Hematopoietic multipotent progenitor cell treated with erythropoietin and hydrocortisone succinate and interleukin-3 and kit ligand, for 17 days (in vitro differentiated cells): ENCODE measurements at regions not wholly inside any gene's neighbourhood (a gene's known extent, or its start where the extent isn't known, plus 50 kb on each side); places are given as distances from the start of the nearest gene placed in this dataset.

Experiments used
- DNase-seq: peaks from one replicate; pipeline ENCODE4 v3.0.0-alpha.2; 2015; ENCODE audit warnings: low spot score

DNA sequence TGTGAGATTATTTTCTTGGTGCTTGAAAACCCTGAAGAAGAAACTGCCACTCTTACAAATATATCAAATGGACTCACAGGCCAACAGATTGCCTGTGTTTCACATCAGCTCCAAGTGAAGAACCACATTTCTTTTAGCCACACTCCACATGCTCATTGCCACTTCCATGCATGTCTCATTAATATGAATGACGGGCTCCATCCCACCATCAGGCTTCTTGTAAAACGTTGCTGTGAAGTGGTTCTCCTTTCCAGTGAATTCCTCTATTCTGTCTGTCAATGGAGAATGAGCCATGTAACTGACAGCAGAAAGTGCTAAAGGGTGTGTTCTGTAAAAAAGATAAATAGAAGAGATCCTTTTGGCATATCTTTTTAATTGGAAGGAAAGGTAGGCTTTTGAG is 188.2 kb upstream of the RMST start:
- no peak for DNase-seq

DNA sequence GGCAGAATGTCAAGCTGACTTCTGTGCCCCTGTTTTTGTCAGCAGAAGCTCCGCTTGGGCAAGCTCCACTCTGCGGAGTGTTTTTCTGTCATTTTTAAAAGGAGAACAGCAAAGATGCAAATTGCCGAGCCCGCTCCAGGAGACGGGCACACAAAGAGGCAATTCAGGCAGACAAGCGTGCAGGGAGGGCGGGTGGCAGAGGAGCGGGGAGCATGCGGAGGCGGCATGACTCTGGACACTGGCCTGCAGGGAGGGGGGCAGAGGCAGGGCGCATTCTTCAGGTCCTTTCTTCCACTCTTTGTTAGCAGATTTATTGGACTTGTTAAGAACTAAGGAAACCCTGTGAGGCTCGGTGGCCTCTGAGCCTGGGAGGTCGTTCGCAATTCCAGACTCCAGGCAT is 187.3 kb upstream of the RMST start:
- no peak for DNase-seq

DNA sequence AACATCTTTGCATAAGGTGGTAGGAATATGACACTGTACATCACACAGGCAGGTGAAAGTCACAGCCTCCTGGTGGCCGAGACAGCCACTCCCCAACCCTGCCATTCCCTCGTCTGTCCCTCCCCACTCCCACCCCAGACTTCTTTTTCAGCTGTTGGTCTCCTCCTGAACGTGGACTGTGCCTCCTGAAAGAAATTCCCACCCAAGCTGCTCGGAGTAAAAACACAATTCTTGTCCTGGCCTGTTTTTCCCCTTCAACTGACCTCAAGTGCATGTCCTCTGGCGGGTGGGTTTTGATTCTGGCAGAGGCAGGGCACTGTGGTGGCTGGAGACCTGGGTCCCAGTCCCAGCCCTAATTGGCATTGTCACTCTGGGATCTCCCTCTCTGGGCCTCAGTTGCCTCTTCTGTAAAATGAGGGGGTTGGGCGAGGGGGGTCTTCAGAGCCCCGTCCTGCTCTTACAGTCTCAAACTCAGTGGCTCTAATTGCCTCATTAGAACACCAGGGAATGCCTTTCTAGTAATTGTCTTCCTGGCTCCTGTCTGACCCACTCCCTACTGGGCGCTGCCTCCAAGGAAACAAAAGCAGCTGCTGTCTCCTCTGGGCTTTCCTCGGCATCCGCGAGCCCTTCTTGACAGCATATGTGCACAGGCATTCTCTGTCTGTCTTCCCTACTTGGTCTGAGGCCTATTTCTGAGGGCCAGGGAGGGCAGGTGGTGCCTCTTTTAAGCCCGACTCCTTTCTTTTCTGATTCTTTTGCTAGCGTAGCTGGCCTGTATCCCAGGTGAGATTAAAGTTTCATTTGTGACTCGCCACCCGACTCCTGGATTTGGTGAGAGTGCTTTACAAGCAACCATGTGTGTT is 186.6 kb upstream of the RMST start:
- no peak for DNase-seq

DNA sequence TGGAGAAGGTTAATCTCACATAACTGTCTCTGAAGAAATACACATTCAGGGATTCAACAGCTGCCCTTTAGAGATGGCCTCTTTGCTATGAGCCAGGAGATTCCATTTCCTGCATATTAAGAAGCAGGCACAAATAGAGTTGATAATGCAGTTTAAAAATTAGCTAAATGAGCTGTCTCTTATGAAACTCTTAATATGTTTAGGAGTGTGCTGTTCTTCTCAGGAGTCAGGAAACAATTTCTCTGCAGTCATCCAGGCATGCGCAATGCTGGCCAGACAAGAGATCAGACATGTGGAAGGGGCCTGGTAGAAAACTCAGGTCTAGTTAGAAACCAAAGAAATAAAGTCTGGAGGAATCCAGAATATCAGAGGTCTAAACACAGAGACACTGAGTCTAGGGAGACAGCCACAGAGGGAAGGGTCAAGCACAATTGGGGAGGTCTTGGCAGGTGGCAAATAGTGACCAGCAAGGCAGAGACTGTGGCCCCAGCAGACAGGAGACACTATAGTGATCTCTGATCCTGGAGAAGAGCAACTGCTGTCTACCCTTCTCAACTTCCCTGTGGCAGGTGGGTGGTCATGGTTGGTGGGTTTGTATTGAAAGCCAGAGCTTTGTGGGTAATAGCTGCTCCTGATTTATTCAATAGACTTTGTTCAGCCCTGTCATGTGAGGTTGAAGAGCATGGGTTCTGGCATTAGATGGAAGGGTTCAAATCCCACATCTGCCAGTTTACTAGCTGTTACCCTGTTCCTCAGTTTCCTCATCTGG is 185.8 kb upstream of the RMST start:
- no peak for DNase-seq

DNA sequence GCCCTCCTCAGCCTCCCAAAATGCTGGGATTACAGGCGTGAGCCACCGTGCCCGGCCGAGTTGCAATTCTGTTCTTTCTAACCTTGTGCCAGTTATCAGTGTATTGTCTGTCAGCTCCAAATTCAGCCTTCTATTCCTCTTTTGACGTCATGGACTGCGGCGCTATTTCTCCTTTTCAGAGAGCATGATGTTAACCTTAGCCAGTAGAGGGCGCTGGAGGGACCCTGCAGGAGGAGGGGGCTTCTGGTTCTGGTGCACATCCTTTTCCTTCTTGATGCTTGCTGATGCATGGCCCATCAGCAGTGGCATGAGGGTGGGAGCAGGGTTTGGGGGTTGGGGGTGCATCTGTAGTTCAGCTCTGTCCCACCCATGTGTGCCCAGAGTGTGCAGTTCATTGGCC is 179.3 kb upstream of the RMST start:
- no peak for DNase-seq

DNA sequence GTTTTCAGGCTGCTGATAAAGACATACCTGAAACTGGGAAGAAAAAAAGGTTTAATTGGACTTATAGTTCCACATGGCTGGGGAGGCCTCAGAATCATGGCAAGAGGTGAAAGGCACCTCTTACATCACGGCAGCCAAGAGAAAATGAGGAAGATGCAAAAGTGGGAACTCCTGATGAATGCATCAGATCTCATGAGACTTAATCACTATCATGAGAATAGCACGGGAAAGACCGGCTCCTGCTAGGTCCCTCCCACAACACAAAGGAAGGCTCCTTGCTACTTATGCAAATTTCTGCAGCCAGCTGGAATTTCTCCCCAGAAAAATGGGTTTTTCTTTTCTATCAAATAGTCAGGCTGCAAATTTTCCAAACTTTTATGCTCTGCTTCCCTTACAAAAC is 174.1 kb upstream of the RMST start:
- no peak for DNase-seq

DNA sequence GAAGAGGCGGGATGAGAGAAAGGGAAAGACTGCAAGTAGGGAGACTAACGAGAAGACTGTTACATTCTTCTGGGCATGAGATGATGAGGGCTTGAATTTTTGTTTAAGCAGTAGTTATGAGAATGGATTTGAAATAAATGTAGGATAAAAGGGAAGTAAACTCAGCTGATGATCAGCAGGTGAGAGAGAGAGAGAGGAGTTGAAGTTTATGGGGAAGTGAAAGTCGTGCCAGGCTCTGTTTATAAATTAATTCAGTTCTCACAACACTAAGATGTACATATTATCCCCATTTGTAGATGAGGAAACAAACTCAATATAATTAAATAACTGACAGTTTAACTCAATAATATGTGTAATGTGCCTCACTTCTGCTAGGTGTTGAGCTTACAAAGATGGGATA is 170.0 kb upstream of the RMST start:
- DNase-seq: no peak

DNA sequence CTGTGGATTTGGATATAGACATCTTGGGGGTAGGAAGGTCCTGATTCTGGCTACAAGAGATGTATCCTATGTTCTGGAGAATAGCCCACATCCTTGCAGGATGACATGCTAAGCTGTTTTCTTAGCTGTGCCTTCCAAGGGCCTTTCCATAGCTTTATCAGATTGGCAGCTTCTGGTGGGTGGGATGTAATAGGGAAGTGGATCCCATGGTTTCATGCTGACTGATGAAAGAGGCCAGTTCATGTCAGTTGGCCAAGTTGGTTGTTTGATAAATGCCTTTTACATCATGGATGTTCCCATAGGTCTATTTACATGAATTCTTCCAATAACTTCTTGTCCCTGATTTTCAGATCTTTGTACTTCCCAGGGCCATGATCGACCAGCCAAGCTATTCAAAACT is 169.1 kb upstream of the RMST start:
- no peak for DNase-seq

DNA sequence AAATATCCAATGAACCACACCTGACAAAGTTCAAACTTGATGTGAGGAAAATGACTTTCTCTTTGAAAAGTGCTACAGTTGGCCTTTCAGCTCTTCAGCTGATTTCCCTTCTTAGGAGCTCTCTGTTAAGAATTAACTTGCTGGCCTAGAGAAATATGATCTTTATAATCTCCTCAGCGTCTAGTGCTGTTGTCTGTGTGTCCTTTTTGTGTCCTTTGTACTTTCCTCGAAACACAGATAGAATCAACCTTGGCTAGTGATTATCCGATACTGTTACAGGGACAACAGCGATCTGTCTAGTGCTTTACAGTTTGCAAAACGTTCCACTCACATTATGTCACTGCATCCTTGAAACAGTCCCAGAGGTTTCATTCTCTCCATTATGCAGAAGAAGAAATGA is 162.8 kb upstream of the RMST start:
- no peak for DNase-seq

DNA sequence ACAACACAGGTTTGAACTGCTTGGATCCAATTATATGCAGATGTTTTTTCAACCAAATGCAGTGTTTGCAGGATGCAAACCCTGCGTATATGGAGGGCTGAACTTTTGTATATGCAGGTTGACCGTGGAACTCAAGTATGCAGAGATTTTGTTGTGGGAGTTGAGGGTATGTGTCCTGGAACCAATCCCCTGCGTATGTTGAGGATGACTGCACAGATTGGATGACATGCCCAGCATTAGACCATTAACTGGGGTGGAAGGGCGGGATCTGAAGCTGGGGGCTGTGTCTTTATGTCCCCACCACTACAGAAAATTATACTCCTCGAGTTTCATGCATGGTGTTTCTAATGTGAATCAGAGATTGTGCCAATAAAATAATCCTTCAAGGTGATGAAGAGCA is 162.2 kb upstream of the RMST start:
- no peak for DNase-seq

DNA sequence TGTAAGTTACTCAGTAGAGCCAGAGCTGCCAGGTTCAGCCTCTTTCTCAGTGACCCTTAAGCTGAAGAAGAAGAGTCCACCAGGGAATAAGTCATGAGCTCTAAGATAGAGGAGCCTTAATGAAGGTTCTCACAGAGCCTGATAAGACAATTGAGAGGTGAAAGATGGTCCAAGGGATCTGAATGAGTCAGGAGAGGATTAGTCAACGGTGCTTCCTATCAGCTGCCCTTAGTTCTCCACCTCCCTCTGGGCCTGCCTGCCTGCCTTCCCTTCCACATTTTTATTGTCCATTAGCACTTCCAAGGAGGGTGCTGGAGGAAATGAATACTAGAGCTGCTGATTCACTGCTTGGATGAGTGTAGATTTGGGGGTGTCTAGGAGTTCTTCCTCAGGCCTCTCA is 161.7 kb upstream of the RMST start:
- no peak for DNase-seq

DNA sequence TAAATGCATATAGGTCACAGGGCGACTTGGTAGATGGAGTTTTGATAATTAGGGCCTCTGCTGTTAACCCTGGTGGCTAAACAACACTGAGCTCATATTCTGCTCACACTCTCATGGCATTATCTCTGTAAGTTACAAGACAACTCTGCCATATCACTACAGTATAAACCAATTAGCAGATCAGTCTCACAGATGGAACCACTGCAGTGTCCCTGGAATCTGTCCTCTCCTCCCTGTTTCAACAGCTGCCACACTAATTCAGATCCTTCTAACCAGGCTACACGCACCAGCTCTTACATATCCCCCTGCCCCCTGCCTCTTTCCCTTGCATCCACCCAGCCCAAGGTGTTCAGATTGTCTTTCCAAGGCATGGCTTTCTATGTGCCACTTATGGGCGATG is 161.0 kb upstream of the RMST start:
- DNase-seq: no peak

DNA sequence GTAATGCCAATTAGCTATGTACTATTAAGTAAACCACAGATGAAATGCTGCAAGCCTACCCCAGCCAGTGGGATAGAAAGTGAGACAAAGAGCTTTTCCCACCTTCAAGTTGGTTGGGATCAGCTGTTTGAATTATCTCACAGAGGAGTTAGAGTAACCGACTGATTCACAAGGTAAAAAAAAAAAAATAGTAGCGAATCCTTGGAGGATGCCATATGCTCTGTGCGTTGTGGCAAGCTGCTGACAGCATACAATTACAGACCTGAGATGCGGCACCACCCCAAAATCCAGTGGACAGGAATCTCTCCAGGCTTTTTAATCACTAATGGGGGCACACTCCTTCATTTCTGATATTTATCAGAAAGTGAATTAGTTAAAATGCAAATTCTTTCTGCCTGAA is 157.0 kb upstream of the RMST start:
- no peak for DNase-seq

DNA sequence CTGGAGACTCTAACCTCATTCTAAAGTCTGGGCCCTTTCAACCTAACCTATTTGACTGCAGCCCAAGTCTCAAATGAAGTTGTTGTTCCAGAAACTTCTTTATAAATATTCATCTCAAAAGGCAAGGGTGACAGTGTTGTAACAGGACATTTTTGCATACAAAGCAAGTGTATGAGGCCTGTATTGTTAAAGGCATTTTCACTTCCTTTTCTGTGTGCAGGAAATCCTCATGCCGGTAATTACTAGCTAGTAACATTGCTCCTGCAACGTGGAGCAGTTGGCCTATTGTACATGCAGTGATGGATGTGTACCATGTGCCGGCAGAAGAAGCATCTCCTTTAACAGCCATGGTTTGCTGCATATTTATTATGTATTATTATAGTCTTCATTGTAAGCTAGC is 156.5 kb upstream of the RMST start:
- no peak for DNase-seq

DNA sequence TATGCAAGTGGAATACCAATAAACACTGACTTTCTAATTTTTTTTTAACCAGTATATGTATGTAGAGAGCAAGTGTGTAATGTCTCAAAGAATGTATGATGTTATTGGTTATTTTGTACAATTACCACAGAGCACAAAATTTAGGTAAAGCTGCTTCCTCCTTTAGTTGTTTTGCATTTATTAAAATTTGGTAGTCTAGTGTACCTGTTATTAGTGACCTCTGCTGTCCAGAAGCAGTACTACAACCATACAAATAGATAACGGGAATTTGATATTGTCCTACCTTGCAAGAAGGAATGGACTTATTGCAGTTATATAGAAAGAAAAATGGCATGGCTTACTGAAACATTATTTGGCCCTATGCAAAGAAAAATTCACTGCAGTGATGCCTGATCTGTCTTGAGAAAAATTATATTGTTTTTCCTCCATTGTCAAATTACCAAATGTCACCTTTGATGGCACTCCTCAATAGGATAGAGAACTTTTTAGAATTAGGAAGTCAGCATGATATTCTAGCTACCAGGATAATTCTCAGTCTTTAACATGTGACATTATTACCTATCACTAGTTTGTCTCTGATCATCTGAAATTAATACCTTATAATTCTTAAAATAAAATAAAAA is 153.9 kb upstream of the RMST start:
- DNase-seq: peak; percentile 63

DNA sequence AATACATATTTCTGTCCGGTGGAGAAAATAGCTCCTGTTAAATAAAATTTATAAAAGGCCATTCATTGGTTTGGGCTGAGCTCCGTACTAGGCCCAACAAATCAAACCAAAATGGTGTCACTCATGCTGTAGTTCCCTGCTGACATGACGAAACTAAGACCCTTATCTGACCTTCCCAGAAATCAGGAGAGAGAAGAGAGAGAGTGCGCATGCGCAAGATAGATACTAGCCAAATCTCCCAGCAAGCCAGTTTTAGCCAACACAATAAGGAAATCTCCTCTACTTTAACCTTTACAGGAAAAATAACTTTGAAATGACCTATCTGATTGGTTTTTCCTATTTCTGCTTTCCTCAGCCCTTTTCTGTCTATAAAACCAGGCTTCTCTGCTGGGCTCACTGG is 152.7 kb upstream of the RMST start:
- DNase-seq: no peak

DNA sequence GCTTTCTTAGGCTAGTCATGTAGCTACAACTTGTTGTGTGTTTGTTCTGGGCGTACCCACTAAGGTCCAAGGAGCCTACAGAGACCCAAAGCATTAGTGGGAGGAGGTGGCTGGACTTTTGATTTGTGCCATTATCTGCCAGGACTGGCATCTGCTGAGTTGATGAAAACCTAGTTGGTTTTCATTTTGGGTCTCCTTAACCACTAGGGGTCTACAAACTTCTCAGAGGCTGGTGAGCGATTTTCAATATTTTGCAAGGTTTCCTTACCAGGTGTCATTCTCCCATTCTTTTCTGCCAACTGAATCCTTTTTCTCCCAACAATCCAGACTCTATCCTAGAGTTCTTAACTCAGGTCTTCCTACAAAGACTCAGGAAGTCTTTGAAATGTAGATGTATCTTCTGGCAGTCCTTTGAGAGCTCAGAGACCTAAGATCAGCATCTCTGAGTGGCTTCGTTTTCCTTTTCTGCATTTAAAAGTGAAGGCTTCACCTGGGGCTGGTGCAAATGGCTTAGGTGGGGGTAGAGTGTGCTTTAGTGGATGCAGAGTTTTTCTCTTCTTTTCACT is 150.0 kb upstream of the RMST start:
- no peak for DNase-seq

DNA sequence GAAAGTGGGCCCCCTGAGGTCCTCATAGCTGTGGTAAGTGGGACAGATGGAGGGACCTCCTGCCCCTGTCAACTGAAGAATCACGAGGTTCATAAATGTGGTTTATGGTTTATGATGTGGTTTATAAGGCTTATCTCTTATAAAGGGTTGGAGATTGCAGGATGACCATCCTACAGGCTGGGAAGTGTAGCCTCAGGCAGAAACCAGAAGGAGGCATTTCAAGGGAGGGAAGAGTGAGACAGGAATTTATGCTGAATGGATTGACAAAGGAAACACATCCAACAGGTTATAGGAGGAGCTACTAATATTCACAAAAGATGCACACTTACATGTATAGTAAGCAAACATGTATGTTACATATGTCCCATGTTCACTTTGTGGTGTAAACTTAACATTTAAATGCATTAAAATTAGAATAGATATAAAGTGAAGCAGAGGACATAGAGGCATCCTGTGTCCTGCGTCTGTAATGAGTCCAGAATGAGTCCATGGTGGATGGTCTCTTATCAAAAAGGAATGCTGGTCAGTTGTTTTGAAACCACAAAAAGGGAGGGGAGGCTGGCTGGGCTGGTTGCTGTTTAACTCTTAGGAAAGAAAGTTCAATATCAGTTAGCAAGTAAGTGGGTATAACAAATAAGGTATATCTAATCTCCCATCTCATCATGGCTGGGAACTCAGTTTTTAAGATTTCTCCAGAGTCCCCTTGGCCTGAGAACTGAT is 149.0 kb upstream of the RMST start:
- no peak for DNase-seq

DNA sequence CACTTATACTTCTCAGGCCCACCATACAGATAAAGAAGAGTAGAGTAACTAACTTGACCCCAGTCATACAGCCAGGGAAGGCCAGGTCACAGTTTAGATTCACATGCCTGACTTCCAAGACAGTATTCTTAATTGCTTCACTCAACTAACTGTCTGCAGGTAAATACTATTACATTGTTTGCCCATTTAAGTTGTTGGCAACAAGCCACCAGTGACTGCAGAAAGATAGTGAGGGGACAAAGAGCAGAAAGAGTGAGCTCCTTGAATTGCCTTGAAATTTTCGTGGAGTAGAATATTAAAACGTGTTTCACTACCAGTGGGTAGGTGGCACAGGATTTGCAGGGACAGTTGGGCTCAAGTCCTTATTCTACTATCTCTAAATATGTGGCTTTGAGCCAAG is 146.3 kb upstream of the RMST start:
- no peak for DNase-seq

DNA sequence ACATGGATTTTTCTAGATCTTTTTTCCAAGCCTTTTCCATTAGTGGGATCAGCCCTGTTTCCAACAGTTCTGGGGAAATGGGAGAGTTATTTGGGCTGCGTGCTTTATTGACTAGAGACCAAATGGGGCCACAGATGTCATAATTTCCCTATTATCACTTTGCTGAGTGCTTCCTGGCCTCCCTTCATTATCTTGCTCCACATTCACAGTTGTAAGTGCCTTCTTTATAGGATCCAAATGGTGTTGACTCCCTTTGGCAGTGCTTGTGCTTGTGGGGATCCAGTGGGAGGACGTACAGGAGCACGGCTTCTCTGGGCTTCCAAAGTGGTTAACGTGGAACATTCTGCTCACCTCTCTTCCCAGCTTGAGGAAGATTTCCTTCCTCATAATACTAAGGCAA is 141.0 kb upstream of the RMST start:
- DNase-seq: no peak

DNA sequence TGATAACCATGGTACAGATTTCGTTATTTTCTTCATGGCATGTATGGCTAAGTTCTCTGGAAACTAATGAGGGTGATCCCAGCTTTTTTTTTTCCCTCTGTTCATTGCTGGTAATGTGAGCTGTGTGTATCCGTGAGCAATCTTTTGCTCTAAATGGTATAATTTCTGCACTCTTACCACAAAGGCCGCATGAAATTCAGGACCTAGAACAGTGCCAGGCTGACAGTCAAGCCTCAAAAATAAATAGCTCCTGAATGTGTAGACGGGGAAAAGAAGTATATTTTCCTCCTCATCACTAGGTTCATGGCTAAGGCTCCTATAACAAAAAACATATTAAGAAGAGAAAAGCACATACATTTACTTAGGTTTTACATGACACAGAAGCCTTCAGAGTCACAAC is 140.2 kb upstream of the RMST start:
- DNase-seq: no peak

DNA sequence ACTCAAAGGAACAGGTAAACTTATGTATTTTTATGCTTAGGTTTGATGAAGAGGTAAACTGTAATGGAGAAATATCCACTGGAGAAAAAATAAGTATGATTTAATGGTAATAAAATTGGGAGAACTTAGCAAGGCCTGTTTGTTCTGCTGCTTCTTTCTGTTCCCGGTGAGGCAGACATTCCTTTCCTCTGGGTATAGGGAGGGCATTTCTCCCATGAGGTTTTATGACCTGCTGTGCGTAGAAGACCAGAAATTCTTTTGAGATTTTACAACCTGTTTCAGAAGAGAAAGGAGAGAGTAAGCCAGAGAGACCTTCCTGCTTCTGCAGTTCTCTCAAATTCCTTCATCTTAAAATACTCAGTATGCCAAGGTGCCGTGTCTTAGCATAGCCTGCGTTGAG is 139.4 kb upstream of the RMST start:
- DNase-seq: no peak
